GM13977 (cell line): ENCODE measurements at regions not wholly inside any gene's neighbourhood (a gene's known extent, or its start where the extent isn't known, plus 50 kb on each side); places are given as distances from the start of the nearest gene placed in this dataset.

ENCODE experiments used
- DNase-seq: peaks from one replicate; pipeline ENCODE4 v3.0.0; 2012; ENCODE audit warnings: low spot score
- in situ Hi-C: fragments of 300-500 bp; cut with MboI; formaldehyde crosslinking; loops from one replicate; pipeline ENCODE4 v1.12.0; 2022; ENCODE audit warnings: low sequenced_read_pairs, low pct_unique_long_range_greater_than_20kb, mixed read lengths, inconsistent platforms; ENCODE audit not compliant: unreplicated experiment
- TF ChIP-seq, protein P1 (sequence below): IDR thresholded peaks from 2 replicates; pipeline ENCODE4 v1.5.1; 2012; ENCODE audit warnings: mild to moderate bottlenecking, control low read depth; ENCODE audit not compliant: insufficient read depth; ENCODE audit errors: extremely low read depth, missing control alignments

- in situ Hi-C loops = no loop called here
- TF ChIP-seq, protein P1, sequence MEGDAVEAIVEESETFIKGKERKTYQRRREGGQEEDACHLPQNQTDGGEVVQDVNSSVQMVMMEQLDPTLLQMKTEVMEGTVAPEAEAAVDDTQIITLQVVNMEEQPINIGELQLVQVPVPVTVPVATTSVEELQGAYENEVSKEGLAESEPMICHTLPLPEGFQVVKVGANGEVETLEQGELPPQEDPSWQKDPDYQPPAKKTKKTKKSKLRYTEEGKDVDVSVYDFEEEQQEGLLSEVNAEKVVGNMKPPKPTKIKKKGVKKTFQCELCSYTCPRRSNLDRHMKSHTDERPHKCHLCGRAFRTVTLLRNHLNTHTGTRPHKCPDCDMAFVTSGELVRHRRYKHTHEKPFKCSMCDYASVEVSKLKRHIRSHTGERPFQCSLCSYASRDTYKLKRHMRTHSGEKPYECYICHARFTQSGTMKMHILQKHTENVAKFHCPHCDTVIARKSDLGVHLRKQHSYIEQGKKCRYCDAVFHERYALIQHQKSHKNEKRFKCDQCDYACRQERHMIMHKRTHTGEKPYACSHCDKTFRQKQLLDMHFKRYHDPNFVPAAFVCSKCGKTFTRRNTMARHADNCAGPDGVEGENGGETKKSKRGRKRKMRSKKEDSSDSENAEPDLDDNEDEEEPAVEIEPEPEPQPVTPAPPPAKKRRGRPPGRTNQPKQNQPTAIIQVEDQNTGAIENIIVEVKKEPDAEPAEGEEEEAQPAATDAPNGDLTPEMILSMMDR = no peak
- DNase-seq = no peak
Measured at GRCh38 chr21:38930066-38930465, 124.3 kb downstream of the ETS2 start.

- in situ Hi-C loops = no loop called here
- no peak for DNase-seq
Measured at GRCh38 chr21:38929652-38930051, 123.9 kb downstream of the ETS2 start.

GRCh38 chr21:38929142-38929541 is 123.4 kb downstream of the ETS2 start:
- TF ChIP-seq, protein P1 = no peak
- DNase-seq = no peak
- in situ Hi-C loops = no loop called here

More at GRCh38 chr21:38929652-38930051, 123.9 kb downstream of the ETS2 start:
- TF ChIP-seq, protein P1 = no peak

GRCh38 chr21:38927776-38928175 is 122.0 kb downstream of the ETS2 start:
- no peak for DNase-seq
- TF ChIP-seq, protein P1 = no peak
- in situ Hi-C loops = no loop called here

- DNase-seq = no peak
- TF ChIP-seq, protein P1 = no peak
- in situ Hi-C loops = no loop called here
Measured at GRCh38 chr21:38925923-38926322, 120.2 kb downstream of the ETS2 start.

DNA sequence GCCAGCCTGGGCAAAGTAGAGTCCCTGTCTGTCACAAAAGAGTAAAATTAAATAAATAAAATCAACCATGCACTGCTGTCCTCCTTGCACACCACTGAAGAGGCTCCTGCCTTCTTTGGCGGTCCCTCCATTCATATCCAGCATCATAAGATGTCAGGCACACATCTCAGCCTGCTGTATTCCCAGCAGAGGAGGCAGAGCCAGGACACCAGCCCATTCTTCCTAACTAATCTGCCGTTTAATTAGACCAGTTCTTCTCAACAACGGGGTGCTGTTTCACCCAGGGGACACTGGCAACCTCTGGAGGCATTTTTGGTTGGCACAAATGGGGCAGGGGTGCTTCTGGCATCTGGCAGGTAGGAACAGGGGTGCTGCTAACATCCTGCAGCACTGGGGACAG is 119.7 kb downstream of the ETS2 start:
- in situ Hi-C loops = no loop called here
- TF ChIP-seq, protein P1 = no peak
- no peak for DNase-seq

DNA sequence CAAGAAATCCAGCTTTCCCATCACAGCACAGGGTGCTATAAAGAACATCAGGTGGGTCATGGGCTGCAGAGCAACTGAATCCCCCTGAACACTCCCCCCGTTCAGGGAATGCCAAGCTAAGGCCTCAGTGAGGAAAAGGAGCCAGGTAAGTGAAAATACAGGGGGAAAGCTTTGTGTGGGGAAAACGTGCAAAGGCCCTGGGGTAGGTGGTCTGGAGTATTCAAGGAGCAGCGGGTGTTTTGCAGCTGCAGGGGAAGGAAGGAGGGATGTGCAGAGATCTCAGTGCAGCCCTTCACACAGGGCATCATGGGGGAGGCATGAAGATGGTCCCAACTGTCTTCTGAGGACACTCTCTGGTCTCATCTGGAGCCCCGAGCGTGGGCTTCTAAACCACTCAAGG is 119.2 kb downstream of the ETS2 start:
- TF ChIP-seq, protein P1 = no peak
- DNase-seq = no peak
- in situ Hi-C loops = no loop called here
